ENCODE measurements at regions not wholly inside any gene's neighbourhood (a gene's known extent, or its start where the extent isn't known, plus 50 kb on each side); places are given as distances from the start of the nearest gene placed in this dataset.

DNA sequence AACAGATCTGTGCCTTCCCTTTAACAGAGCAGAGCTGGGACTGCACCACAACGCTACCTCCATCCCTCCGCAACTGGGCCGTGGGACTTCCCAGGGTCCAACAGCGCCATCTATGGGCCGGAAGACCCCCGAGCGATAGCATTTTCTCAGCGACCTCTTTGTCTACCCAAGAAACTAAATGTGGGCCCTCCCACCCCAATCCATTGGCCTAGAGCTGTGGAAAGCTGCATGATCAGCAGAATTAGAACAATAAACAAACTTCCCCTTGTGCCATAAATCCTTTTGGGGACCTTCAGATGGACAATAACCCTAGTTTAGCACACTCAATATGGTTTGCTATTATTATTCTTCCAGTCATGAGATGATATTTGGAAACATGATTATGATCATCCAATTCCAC is 74.8 kb upstream of the NTRK3 start:
- Histone ChIP-seq H3K9me3 (ENCODE audit: control insufficient read depth in 2 of 2, insufficient read depth in 1 of 2, low read length in 1 of 2) (no peaks in the 10 kb centered on the region), H3K4me3 (ENCODE audit: low read length in 2 of 2) (no peak overlapping the region), H3K36me3 (ENCODE audit: control insufficient read depth in 2 of 2, insufficient read depth in 2 of 2, low read length in 1 of 2) (no peaks in the 10 kb centered on the region), H3K4me1 (ENCODE audit: control insufficient read depth in 2 of 2, insufficient read depth in 2 of 2, low read length in 2 of 2) (no peaks in the 10 kb centered on the region), H3K27ac (ENCODE audit: low read depth in 1 of 2, low read length in 1 of 2) (no peak overlapping the region), H3K27me3 (ENCODE audit: control insufficient read depth in 2 of 2, insufficient read depth in 1 of 2, low read length in 1 of 2) (peaks cover 3% of the 10 kb centered on the region in 2 donors)
- DNase-seq (ENCODE audit: low read depth in 6 of 9, low spot score in 9 of 9): peak in 7 of 9 donors; percentile 33 to 71 (median 52)
- WGBS: 20% methylated on average over 8 of the region's 8 CpGs

DNA sequence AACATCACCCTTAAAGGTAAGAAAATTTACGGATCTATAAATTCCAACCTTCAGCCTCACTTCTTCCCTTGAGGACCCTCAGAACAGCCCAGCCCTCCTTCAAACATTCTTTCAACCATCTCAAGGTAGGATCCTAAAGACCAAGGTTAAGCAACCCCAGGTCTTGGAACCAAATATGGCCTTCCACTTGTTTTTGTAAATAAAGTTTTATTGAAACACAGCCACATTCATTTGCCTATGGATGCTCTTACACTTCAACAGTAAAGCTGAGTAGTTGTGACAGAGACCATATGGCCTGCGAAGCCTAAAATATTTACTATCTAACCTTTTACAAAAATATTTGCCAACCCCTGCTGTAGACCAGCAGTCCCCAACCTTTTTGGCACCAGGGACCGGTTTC is 70.4 kb upstream of the NTRK3 start:
- Histone ChIP-seq H3K9me3 (ENCODE audit: control insufficient read depth in 2 of 2, insufficient read depth in 1 of 2, low read length in 1 of 2) (no peaks in the 10 kb centered on the region), H3K4me3 (ENCODE audit: low read length in 2 of 2) (no peak overlapping the region), H3K27ac (ENCODE audit: low read depth in 1 of 2, low read length in 1 of 2) (no peak overlapping the region), H3K4me1 (ENCODE audit: control insufficient read depth in 2 of 2, insufficient read depth in 2 of 2, low read length in 2 of 2) (no peaks in the 10 kb centered on the region), H3K27me3 (ENCODE audit: control insufficient read depth in 2 of 2, insufficient read depth in 1 of 2, low read length in 1 of 2) (peaks cover 0 to 8% of the 10 kb centered on the region in 2 donors), H3K36me3 (ENCODE audit: control insufficient read depth in 2 of 2, insufficient read depth in 2 of 2, low read length in 1 of 2) (no peaks in the 10 kb centered on the region)
- DNase-seq (ENCODE audit: low read depth in 6 of 9, low spot score in 9 of 9): no peak
- 98% methylated on average over 3 of the region's 3 CpGs for WGBS

DNA sequence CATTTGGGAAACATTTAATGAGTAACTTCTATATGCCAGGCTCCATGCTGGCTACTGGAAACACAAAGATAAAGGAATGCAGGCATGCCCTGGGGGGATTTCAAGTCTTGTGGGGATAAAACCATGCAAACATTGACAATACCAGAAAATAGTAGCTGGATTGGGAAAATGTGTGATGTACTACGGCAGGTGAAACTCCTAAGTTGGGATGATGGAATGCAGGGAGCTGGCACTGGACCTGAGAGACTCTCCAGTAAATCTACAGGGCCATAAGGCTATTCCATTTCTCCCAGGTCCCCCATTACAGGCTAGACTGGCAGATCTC is 68.2 kb upstream of the NTRK3 start:
- Histone ChIP-seq H3K4me3 (ENCODE audit: low read length in 2 of 2) (no peak overlapping the region), H3K9me3 (ENCODE audit: control insufficient read depth in 2 of 2, insufficient read depth in 1 of 2, low read length in 1 of 2) (no peaks in the 10 kb centered on the region), H3K4me1 (ENCODE audit: control insufficient read depth in 2 of 2, insufficient read depth in 2 of 2, low read length in 2 of 2) (no peaks in the 10 kb centered on the region), H3K36me3 (ENCODE audit: control insufficient read depth in 2 of 2, insufficient read depth in 2 of 2, low read length in 1 of 2) (no peaks in the 10 kb centered on the region), H3K27me3 (ENCODE audit: control insufficient read depth in 2 of 2, insufficient read depth in 1 of 2, low read length in 1 of 2) (peaks cover 0 to 8% of the 10 kb centered on the region in 2 donors), H3K27ac (ENCODE audit: low read depth in 1 of 2, low read length in 1 of 2) (no peak overlapping the region)
- 98% methylated on average over 1 of the region's 1 CpG for WGBS
- DNase-seq (ENCODE audit: low read depth in 6 of 9, low spot score in 9 of 9): no peak

DNA sequence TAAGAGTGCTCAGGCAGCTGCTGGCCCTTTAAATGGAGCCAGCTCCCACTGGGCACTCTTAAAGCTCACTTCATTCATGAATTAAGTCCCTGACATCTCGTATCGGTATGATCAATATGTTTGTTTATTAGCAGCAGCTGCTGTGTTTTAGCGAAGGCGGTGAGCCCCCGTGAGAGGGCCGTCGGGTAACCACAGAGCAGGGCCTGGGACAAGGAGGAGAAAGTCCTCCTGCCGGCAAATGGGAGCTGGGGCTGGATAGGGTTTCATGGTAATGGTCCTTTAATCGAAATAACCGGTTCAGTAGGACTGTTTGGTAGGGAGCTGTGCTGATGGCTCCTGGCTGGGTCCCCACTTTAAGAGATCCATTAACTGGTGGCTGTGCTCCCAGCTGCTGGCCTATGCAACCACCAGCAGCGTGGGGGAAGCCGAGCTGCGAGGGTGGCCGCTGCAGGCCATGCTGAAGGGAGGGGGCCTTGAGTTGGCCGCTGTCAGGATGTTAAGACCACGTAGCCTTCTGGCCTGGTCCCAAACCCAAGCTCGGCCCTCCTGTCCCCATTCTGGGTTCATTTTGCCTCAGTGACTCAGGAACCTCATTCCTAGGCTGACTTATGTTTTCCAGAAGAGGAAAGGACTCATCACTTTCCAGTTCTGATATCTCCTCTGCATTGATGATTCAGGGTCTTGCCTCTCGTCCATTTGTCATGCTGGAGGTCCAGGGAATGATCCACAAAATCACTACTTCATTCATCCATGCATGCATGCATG is 67.6 kb upstream of the NTRK3 start:
- H3K4me1 ChIP-seq (ENCODE audit: control insufficient read depth in 2 of 2, insufficient read depth in 2 of 2, low read length in 2 of 2): no peaks in the 10 kb centered on the region
- no peak overlapping the region for H3K27ac ChIP-seq (ENCODE audit: low read depth in 1 of 2, low read length in 1 of 2)
- no peaks in the 10 kb centered on the region for H3K9me3 ChIP-seq (ENCODE audit: control insufficient read depth in 2 of 2, insufficient read depth in 1 of 2, low read length in 1 of 2)
- H3K27me3 ChIP-seq (ENCODE audit: control insufficient read depth in 2 of 2, insufficient read depth in 1 of 2, low read length in 1 of 2): peaks cover 0 to 8% of the 10 kb centered on the region in 2 donors
- 91% methylated on average over 18 of the region's 18 CpGs for WGBS
- no peak for DNase-seq (ENCODE audit: low read depth in 6 of 9, low spot score in 9 of 9)
- no peaks in the 10 kb centered on the region for H3K36me3 ChIP-seq (ENCODE audit: control insufficient read depth in 2 of 2, insufficient read depth in 2 of 2, low read length in 1 of 2)
- H3K4me3 ChIP-seq (ENCODE audit: low read length in 2 of 2): no peak overlapping the region

DNA sequence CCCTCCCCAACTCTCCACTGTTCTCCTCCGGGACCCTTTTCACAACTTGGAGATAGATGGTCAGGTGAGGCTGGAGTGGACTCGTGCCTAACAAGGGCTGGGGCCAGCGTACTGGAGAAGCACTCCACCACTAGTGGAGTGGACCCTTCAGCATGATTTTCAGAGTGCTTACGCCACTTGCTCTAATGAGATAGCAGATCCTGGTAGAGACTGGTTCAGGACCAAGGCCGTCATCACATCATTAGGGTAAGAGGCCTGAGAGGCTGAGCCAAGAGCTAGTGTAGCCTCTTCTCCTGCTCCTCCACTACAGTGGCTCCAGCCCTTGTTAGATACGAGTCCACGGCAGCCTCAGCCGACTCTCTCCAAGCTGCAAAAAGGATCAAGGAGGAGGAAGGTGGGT is 66.9 kb upstream of the NTRK3 start:
- Histone ChIP-seq H3K9me3 (ENCODE audit: control insufficient read depth in 2 of 2, insufficient read depth in 1 of 2, low read length in 1 of 2) (no peaks in the 10 kb centered on the region), H3K27me3 (ENCODE audit: control insufficient read depth in 2 of 2, insufficient read depth in 1 of 2, low read length in 1 of 2) (peaks cover 0 to 8% of the 10 kb centered on the region in 2 donors), H3K4me3 (ENCODE audit: low read length in 2 of 2) (no peak overlapping the region), H3K27ac (ENCODE audit: low read depth in 1 of 2, low read length in 1 of 2) (no peak overlapping the region), H3K4me1 (ENCODE audit: control insufficient read depth in 2 of 2, insufficient read depth in 2 of 2, low read length in 2 of 2) (no peaks in the 10 kb centered on the region), H3K36me3 (ENCODE audit: control insufficient read depth in 2 of 2, insufficient read depth in 2 of 2, low read length in 1 of 2) (no peaks in the 10 kb centered on the region)
- DNase-seq (ENCODE audit: low read depth in 6 of 9, low spot score in 9 of 9): no peak
- WGBS: 95% methylated on average over 8 of the region's 8 CpGs

DNA sequence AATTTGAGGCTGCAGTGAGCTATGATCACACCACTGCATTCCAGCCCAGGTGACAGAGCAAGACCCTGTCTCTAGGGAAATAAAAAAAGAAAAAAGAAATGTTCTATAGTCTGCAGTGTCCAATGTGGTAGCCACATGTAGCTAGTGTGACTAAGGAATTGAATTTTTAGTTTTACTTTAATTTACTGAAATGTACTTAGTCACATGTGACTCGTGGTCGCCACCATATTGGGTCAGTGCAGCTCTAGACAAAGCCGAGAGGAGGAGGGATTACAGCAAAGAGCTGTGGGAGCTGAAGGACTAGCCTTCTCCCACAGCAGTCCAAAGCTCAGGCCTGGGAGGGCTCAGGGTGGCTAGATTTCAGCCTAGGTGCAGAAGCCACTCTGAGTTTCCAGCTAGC is 65.9 kb upstream of the NTRK3 start:
- Histone ChIP-seq H3K27me3 (ENCODE audit: control insufficient read depth in 2 of 2, insufficient read depth in 1 of 2, low read length in 1 of 2) (peaks cover 0 to 8% of the 10 kb centered on the region in 2 donors), H3K4me3 (ENCODE audit: low read length in 2 of 2) (no peak overlapping the region), H3K36me3 (ENCODE audit: control insufficient read depth in 2 of 2, insufficient read depth in 2 of 2, low read length in 1 of 2) (no peaks in the 10 kb centered on the region), H3K27ac (ENCODE audit: low read depth in 1 of 2, low read length in 1 of 2) (no peak overlapping the region), H3K4me1 (ENCODE audit: control insufficient read depth in 2 of 2, insufficient read depth in 2 of 2, low read length in 2 of 2) (no peaks in the 10 kb centered on the region), H3K9me3 (ENCODE audit: control insufficient read depth in 2 of 2, insufficient read depth in 1 of 2, low read length in 1 of 2) (no peaks in the 10 kb centered on the region)
- DNase-seq (ENCODE audit: low read depth in 6 of 9, low spot score in 9 of 9): no peak
- 85% methylated on average over 3 of the region's 3 CpGs for WGBS

DNA sequence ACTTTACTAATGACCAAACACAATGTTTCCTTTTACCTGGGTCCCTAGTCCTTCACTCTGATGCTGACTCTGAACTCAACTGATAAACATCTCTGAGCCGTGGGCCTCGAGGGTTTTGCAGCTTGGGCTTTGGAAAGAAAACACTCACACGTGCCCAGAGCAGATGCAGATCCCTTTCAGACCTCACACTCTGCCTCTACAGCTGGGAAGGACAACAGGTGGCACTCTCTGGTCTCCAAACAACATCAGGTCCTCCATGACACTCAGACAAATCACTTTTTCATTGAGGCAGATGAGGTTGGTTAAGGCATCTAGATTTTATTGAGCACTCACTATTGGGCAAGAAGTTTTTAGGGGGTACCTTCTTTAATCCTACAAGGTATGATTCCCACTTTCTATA is 64.7 kb upstream of the NTRK3 start:
- no peak overlapping the region for H3K4me3 ChIP-seq (ENCODE audit: low read length in 2 of 2)
- H3K9me3 ChIP-seq (ENCODE audit: control insufficient read depth in 2 of 2, insufficient read depth in 1 of 2, low read length in 1 of 2): no peaks in the 10 kb centered on the region
- peaks cover 0 to 8% of the 10 kb centered on the region in 2 donors for H3K27me3 ChIP-seq (ENCODE audit: control insufficient read depth in 2 of 2, insufficient read depth in 1 of 2, low read length in 1 of 2)
- H3K4me1 ChIP-seq (ENCODE audit: control insufficient read depth in 2 of 2, insufficient read depth in 2 of 2, low read length in 2 of 2): no peaks in the 10 kb centered on the region
- no peaks in the 10 kb centered on the region for H3K36me3 ChIP-seq (ENCODE audit: control insufficient read depth in 2 of 2, insufficient read depth in 2 of 2, low read length in 1 of 2)
- WGBS: 13% methylated on average over 3 of the region's 3 CpGs
- H3K27ac ChIP-seq (ENCODE audit: low read depth in 1 of 2, low read length in 1 of 2): no peak overlapping the region
- DNase-seq (ENCODE audit: low read depth in 6 of 9, low spot score in 9 of 9): peak; percentile 20 to 70 (median 33)

DNA sequence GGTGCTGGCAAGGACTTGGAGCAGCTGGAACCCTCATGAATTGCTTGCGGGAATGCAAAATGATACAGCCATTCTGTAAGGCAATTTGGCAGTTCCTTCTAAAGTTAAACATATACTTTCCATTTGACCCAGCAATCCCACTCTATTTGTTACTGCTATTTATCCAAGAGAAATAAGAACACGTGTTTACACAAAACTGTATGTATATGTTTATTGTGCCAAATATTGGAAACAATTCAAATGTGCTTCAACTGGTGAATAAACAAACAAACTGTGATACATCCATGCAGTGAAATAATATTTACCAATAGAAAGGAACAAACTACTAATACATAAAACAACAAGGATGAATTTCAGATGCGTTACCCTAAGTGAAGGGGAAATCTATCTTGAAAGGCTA is 60.0 kb upstream of the NTRK3 start:
- no peak overlapping the region for H3K27ac ChIP-seq (ENCODE audit: low read depth in 1 of 2, low read length in 1 of 2)
- no peaks in the 10 kb centered on the region for H3K27me3 ChIP-seq (ENCODE audit: control insufficient read depth in 2 of 2, insufficient read depth in 1 of 2, low read length in 1 of 2)
- H3K4me1 ChIP-seq (ENCODE audit: control insufficient read depth in 2 of 2, insufficient read depth in 2 of 2, low read length in 2 of 2): no peaks in the 10 kb centered on the region
- H3K36me3 ChIP-seq (ENCODE audit: control insufficient read depth in 2 of 2, insufficient read depth in 2 of 2, low read length in 1 of 2): no peaks in the 10 kb centered on the region
- H3K4me3 ChIP-seq (ENCODE audit: low read length in 2 of 2): no peak overlapping the region
- H3K9me3 ChIP-seq (ENCODE audit: control insufficient read depth in 2 of 2, insufficient read depth in 1 of 2, low read length in 1 of 2): no peaks in the 10 kb centered on the region
- no peak for DNase-seq (ENCODE audit: low read depth in 6 of 9, low spot score in 9 of 9)
- WGBS: 97% methylated on average over 3 of the region's 3 CpGs

DNA sequence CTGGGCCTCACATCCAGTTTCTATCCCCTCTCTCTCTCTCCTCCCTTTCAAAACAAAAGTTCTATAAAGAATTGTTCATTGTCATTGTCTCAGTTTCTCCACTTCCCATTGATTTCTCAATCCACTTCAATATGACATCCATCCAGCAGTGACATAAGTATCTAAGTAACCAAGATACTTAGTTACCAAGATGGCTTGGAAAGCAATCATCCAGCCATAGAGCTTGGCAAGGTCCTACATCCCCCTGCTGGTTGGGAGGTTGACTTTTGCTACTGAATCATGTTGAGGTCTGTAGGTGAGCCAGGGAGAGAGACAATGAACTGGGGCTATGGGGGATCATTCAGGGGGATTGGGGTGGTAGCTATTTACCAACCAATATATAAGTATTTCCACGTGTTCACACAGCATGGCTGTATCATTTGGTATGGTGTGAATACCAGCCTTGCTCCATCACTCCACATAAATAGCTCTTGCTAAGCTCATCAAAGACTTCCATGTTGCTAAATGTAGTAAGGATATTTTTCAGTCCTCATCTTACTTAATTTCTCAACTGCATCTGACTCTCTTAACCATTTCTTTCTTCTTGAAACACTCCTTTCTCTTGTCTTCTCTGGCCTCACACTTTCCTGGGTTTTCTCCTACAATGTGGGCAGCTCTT is 58.8 kb upstream of the NTRK3 start:
- no peaks in the 10 kb centered on the region for H3K36me3 ChIP-seq (ENCODE audit: control insufficient read depth in 2 of 2, insufficient read depth in 2 of 2, low read length in 1 of 2)
- 79% methylated on average over 1 of the region's 1 CpG for WGBS
- H3K4me3 ChIP-seq (ENCODE audit: low read length in 2 of 2): no peak overlapping the region

More for the DNA sequence above, 58.8 kb upstream of the NTRK3 start:
- Histone ChIP-seq H3K27ac (ENCODE audit: low read depth in 1 of 2, low read length in 1 of 2) (no peak overlapping the region), H3K27me3 (ENCODE audit: control insufficient read depth in 2 of 2, insufficient read depth in 1 of 2, low read length in 1 of 2) (no peaks in the 10 kb centered on the region), H3K4me1 (ENCODE audit: control insufficient read depth in 2 of 2, insufficient read depth in 2 of 2, low read length in 2 of 2) (no peaks in the 10 kb centered on the region), H3K9me3 (ENCODE audit: control insufficient read depth in 2 of 2, insufficient read depth in 1 of 2, low read length in 1 of 2) (no peaks in the 10 kb centered on the region)
- no peak for DNase-seq (ENCODE audit: low read depth in 6 of 9, low spot score in 9 of 9)

Data from thymus (tissue), 11 donors.